Suppressor macrophage treated with lipopolysaccharide for 1 hour (primary cell): ENCODE measurements at regions not wholly inside any gene's neighbourhood (a gene's known extent, or its start where the extent isn't known, plus 50 kb on each side); places are given as distances from the start of the nearest gene placed in this dataset.
"Not testable (repeated sequence)": the region's sequence is repeated elsewhere in the genome, so short reads cannot be mapped to it uniquely, and the experiment has no call there.

Source experiments
- DNase-seq, 3 donors: peaks; one replicate each; pipeline ENCODE4 v3.0.0-alpha.2; 2020 to 2022

DNA sequence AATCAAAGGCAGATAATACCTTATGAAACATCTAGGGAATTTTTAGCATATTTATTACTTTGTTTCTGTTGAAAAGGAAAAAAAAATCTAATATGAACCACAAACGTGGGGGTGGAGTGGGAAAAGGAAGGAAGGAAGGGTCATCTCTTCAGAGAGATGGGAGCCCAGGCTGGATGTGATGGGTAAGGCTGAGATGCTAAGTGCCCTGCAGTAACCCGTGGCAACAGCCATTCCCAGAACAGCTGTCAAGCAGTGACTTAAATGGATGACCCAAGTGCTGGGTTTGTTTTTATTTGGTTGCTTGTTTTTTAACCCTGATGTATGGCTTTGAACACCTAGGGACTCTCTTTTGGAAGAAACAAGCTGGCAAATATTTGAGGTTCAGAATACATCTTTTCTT, 50.7 kb upstream of the KLF7 start:
- DNase-seq: no peak

DNA sequence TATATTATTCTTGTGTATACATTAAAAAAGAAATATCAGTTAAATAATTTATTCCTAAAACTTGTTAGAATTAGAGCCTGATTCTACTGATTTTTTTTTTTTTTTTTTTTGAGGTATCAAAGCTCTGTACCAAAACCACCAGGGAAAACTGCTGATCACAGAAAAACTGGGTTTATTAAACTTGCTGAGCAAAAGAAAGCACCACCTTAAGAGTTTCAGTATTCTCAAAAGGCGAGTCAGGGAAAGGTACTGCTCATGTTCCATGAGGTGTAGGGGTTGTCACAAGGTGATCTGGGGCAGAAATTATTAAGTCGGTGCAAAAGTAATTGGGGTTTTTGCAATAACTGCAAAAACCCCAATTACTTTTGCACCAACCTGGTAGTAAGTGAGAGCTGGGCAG, 51.7 kb upstream of the KLF7 start:
- DNase-seq: no peak

DNA sequence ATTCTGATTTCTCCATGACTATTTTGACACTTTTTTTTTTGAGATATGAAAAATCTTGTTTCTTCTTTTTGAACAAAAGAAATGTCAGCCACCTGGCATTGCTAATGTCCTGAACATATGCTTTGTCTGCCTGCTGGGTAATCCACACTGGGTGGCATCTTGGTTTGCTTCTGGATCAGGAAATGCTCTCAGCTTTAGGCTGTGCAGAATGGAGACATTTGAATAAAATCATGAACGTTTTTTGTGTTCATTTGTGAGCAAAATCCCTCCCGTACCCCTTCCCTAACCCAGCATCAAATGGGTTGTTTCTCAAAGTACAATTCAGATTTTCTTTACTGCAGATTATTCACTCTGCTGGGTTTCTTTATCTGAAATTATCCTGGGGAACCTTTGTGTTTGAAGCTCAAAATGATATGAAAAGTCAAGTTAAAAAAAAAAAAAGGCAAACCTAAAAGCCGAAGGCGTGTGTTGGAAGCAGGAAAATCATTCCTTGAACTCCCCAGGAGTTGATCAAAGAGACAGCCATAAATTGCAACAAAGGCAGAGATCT, 53.4 kb upstream of the KLF7 start:
- DNase-seq: no peak

DNA sequence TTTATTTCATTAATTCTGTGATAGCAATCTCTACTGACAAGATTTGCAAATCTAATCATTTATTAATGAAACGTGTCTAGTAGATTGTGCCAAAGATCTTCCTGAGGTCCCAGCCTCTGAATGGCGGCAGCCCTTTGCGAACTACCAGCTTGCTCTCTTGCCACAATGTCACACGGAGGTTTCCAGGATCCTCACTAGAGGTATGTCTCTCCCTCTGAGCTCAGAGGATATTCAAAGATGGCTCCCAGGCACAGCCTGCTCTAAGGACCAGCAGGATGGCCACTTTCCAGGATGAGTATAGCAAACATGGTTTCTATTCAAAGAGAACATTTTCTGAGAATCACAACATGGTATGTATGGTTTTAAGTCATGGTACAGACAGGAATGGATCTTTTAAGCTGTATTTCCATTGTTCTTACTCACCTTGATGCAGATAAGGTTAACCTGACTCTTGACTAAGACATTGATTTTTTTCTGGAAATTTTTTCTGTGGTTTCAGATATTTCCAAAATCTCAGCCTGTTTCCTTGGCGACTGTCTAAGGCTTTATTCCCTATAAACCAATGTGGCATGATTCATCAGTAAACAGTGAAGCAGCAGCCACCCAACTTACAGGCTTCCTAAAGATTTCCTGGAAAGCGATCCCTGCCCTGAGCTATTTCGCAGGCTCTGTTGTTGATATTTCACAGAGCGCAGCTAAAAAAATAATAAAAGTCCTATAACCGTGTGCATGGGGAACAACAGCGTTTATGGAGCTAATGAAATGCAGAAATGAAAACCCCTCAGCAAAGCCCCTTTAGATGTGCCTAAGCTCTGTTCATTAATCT, 54.1 kb upstream of the KLF7 start:
- no peak for DNase-seq

DNA sequence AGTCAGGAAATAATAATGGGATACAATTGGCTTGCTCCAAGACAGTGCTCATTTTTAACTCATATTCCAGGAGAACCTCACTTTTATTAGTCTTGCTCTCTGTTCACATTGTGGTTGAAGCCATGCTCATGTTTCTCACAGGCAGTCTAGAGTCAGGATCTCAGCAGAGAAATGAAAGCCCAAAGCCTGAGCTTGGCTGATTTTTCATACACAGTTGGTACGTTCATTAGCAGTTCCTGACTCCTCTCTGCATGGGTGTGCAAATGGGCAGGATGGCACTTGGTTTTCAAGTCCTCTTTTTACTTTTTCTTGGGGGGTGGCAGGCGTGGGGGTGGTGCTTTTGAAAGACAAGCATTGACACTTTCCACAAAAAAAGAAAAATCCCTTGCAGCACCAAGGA, 56.0 kb upstream of the KLF7 start:
- DNase-seq: no peak

DNA sequence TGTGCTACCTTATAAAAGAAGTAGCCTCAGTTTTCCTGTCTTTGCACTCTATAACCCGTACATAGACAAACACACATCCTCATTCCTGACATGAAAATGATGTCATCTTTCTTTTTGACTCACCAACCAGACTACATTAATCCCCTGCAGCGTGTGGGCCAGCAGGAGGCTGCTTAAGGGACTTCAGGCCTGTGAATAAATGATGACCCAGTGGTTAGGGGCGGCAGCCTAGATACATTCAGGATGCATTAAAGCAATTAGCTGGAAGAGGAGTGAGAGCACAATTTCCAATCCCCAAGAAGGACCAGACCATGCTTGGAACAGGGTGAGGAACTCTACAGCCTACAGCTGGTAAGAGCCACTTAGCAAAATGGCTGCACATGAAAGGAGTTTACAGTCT, 57.3 kb upstream of the KLF7 start:
- peak; percentile 68 to 85 (median 79) for DNase-seq

DNA sequence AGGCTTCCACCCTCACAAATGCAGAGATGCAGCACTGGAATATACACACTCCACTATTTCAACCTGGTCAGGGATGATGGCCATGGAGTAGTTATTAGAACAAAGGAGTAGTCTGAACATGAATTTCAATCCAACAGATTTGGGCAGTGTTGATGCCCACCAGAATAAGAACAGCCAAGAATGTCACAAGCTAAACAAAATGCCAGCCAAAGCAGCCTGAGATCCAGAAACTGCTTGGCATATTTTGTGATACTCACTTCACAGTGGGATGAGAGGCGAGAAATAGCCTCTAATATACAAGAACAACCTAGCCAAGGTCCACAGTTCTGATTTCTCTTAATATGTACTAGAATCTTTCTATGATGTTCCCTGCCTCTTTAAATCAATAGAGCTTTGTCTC, 58.6 kb upstream of the KLF7 start:
- DNase-seq: no peak

DNA sequence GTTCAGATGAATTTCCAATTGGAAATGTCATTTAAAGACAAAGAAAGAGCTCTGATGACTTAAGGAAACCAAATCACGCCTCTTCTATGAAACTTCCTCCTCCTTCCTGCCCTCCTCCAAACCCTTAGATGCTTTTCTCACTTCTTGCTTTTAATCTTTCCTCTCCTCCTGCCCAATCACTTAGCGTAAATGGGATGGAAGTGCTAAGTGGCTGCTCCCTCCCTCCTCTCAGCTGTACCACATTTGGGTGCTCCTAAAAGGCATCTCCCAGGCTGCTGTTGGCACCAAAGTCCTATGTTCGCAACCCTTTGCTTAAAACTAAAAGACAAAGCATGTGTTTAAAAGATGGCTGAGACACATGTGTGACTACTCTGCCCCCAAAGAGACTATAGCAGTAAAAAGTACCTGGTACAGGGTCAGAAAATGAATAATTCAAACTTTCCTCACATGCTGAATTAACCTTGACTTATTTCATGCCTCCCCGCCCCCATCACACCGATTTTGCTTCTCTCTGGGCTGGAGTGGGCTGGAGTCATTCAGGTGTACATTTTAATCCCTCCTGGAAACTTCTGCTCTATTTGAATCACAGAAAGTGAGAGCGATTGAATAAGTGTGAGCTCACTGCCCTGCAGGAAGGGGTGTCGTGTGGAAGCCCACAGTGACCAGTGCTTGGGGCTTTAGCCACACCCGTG, 59.2 kb upstream of the KLF7 start:
- DNase-seq: peak; percentile 44 to 74 (median 72)

DNA sequence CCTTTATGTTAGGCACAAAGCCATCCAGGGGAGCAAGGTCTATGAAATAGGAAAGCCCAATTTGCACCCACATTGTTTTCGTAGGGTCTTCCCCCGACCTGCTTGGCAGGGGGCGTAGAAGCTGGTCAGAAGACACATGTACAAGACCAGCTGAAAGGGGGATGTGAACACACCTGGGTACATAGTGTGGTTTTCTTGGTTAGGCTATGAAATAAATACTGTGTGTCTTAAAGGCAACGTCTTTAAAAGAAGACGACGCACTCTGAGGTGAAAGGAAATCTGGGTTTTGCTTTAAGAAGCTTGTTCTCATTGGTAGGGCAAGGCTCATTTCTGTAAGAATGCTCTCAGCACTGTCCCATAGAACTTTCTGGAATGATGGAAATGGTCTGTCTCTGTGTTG, 60.0 kb upstream of the KLF7 start:
- DNase-seq: no peak

DNA sequence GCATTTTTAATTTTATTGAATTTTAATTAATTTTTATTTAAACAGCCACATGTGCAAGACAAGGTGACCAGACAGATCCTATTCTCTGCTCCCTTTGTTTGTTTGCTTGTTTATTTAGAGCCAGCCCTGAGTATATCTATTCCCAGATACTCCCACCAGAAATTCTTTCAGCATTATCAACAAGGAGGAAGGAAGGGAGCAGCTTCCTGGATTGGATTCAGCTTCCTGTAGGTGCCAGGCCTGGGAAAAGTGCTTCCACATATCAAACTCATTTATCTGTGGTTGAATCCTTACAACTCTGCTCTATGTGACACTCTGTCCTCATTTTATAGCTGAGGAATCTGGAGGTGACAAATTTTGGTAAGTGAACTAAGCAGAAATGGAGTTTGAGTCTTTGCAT, 60.5 kb upstream of the KLF7 start:
- no peak for DNase-seq

DNA sequence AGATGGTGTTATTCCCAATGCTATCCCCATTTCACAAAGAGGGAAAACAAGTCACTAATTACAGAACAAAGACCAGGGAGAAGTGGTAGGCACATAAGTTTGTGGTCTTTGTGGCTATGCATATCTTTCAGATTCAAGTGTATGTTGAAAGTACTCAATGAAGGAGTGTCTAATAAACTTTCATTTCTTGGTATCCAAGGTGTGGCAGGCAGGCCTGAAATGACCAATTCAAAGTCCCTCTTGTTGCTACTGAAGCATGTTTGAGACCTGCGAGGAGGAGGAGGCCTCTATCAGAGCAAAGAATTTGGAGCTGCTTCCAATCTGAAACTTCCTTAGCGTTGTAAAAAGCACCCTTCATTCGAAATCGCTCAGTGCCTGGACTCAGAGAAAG, 60.9 kb upstream of the KLF7 start:
- DNase-seq: no peak

DNA sequence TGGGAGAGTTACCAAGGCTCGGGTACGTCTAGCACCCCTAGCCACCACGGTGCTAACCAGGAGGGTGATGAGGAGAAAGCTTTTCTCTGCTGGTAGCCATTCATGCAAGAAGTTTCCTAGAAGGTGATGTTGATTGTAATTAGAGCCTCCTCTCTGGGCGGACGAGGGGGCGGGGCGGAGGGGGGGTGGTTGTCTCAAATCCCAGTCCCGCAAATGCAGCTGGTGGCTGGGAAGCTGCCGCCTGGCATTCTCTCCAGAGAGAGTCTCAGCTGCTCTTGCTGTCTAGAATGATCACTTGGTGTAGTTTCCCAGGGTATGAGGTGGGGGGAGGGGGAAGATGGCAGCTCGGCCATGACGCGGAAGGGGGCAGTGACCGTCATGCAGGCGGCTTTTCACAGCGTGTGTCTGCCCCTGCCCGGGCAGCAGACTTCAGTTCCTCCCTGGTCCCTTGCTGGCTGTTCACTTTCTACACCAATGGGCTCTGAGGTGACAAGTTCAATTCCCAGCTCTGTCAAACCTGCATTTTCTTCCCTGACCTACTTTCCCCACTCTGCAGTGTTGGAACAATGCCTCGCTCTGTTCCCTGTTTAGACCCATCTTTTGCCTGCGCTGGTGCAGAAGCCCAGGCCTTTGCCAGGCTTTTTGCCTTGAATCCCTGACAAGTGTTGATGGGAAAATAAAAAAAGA, 61.5 kb upstream of the KLF7 start:
- DNase-seq: no peak

DNA sequence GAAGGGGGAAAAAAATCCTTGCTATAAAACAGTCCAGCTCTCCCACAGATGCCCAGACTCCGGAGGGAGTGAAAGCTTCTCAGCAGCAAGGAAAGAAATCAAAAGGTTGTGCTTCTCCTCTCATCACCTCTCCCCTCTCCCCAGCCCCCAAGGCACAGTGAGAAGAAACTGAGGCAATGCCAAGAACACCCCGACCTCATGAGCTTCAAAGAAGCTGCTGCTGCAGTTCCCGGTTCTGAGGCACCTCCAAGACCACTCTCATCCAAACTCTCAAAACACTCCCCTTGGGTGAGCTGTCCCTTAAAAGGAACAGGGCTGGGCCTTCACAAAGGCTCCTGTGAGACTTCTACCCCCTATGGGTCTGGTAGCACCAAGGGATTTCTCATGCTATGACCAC, 62.0 kb upstream of the KLF7 start:
- DNase-seq: no peak

DNA sequence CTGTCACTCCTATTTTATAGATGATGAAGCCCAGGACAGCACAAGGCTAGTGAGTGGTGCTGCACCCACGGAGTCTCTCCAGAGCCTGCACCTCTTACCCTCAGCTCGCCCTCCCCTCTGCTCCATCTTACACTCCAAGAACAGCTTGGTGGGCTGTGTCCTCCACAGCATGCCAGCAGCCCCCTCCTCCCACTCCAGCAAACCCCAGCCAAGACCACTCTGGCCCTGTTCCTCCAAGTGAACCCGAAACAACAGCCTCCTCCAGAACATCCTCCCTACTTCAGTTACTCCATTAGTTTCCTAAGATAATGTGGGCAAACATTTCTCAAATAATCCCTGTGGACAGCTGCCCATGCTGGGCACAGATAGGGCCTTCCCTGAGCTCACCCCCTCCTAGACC, 62.7 kb upstream of the KLF7 start:
- DNase-seq: no peak

DNA sequence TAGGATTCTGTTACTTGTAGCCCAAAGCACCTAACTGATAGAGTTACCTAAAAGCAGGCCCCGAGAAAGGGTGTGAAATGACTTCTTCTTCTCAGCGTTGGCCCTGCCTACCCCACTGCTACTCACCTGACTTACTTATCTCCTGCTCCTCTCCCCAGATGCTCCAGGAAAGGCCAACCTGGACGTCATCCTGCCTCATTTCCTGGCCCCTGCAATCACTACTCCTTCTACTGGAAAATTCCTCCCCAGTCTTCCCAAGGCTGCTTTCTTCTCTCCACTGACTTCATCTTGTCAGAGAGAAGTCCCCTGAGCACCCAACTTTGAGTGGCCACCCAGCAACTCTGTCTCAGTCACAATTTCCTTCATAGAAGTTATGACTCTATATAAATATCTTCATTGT, 63.4 kb upstream of the KLF7 start:
- DNase-seq: no peak

DNA sequence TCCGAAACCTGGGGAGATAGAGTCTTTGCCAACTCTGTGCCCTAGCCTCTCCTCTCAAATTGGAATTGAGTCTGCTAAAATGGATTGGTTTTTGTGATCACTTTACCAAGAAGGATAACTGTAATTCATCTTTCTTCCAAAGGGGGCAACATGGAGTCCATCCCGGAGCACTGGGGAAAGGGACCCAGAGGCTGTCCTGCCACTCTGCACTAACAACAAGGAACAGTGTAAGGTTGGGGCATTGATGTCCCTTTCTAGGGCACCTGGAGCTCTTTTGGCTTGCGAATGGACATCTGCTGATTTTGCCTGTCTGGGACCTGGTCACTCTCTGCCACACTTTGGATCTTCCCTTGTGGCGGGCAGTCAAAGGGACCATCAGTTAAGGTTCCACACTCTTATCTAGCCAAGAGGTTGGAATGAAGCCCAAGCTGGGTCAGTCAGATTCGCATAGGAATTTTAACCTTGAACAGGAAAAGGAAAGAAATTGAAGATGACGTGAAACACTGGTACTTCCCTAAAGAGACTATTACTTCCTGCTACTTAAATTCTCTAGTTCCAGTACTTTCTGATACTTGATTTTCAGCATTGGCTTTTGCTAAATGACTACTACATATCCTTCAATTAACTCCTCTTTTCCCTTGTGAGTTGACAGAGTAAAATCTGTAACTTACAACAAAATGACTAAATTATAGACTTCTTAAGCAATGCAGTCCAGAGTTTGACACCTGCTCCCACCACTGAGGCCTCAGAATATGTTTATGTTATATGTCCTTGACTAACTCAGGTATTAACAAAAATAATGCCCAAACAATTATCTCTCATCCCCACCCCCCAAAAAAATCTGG, 64.7 kb upstream of the KLF7 start:
- DNase-seq: peak; percentile 48 to 70 (median 64)

DNA sequence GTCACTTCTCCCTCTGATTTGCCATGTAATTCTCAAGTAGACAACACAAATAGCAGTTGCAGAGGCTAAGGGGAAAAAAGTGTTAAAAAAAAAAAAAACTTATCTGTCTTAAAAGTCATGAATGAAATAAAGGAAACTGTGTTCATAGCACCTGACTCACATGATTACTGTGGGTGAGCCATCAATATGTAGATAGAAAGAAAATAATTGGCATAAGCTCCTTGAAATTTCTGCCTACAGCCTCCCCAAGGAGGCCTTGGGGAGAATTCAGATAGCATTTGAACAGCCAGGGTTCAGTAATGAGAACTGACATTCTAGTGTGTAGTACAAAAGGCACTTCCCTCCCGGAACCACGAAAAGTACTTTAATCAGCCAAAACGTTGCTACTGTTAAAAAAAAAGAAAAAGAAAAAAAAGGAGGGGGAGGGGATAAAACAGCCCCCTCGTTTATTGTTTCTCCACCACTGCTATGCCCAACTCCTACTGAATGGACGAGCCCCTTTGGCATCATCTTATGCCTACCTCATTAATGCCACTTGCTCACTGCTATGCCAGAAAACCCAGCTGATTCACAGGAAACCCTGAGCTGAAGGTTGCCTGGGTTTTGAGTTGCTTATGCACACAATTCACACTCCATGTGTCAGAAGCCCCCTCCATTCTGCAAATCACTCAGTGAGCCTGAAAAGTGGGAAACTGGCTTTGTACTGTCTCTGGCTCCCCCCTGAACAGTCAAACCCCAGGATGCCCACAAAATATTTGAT, 65.5 kb upstream of the KLF7 start:
- peak; percentile 69 to 89 (median 81) for DNase-seq

DNA sequence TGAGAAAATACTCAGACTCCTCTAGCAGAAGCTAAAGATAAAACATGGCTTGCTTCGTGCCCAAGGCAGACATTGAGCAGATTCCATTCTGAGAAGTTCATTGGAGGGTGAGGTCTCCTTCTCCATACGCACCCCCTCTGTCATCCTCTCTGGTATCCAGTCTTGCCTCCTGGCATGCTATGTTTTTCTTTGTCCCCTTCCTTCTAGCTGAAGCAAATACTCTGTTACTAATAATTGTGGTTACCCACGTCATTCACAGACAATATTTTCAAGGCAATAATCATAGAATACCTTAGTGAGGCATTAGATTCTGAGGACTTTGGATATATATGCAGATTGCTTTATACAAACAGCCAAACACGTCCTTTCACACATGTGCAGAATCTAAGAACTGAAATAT, 66.2 kb upstream of the KLF7 start:
- DNase-seq: no peak

DNA sequence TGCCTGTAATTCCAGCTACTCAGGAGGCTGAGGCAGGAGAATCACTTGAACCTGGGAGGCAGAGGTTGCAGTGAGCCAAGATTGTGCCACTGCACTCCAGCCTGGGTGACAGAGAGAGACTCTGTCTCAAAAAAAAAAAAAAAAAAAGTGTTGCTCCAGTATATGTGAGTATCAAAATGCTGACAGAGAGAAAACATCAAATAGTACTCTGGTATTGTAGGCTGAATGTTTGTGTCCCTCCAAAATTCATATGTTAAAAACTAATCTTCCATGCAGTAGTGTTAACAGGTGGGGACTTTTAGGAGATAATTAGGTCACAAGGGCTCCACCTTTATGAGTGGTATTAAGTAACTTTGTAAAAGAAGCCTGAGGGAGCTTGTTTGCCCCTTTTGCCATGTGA, 67.4 kb upstream of the KLF7 start:
- not testable (repeated sequence) for DNase-seq

DNA sequence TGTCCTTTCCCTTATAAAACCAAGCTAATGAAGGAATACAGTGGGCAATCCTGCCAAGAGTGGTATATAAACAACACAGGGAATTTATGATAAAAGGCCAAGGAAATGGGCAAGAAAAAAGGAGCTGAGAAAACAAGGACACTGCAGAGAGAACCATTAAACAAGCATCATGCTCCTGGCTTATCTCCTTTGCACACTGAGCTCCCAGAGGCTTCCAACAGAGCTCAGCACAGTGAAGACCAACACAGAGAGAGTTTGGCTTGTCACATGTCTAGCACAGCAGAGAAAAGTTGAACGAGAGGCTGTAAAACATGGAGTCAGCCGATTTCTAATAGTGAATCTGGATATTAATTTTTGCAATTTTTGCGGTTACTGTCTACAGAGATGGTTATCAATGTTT, 68.0 kb upstream of the KLF7 start:
- no peak for DNase-seq

DNA sequence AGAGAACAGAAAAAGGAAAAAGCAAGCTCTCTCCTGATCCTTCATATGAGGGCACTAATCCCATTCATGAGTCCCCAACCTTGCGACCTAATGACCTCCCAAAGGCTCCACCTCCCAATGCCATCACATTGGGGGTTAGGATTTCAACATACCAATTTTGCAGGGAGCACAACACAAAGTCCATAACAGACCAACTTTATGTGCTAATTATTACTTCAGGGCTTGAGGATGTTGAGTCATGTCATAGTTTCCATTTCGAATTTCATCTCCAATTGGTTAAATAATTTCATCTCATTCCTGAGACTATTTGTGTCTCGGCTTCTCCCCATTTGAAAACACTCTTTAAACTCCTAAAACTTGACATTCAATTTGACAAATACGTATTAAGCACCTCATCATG, 69.9 kb upstream of the KLF7 start:
- DNase-seq: peak; percentile 66 to 89 (median 87)
